IMR-90 (cell line): ENCODE measurements at regions not wholly inside any gene's neighbourhood (a gene's known extent, or its start where the extent isn't known, plus 50 kb on each side); places are given as distances from the start of the nearest gene placed in this dataset.

Experiments
- ATAC-seq: fragments of 200-7000 bp; cut with Tn5 transposase; 2 replicates; pipeline ENCODE4 v1.9.1; 2020; ENCODE audit warnings: low read depth, mild to moderate bottlenecking, moderate library complexity
- BruUV-seq: library from RNA; stranded (reverse); fragments of 400-500 nt; replicated peaks from 2 replicates; lab custom pipeline; 2021; lab: Mats Ljungman, UMichigan
- CTCF ChIA-PET: fragments of 300-600 bp; formaldehyde crosslinking; extraction: SDS; loops from one replicate; lab custom pipeline; 2021; ENCODE audit warnings: antibody characterized with exemption; lab: Yijun Ruan, JAX
- POLR2A ChIA-PET: fragments of 300-600 bp; sonication (Branson Sonifier 250); formaldehyde crosslinking; loops from one replicate; lab custom pipeline; 2022; ENCODE audit warnings: antibody characterized with exemption; ENCODE audit not compliant: unreplicated experiment; lab: Charles Lee
- DNase-seq: peaks from one replicate; pipeline ENCODE4 v3.0.0; 2013
- H2AFZ ChIP-seq: replicated peaks from 2 replicates; pipeline ENCODE3; 2013; ENCODE audit warnings: low read length, mild to moderate bottlenecking; ENCODE audit not compliant: poor library complexity
- H2AK5ac ChIP-seq: 2 replicates; pipeline ENCODE4 v1.6.1; 2013; ENCODE audit warnings: low read depth, low read length, inconsistent platforms
- H2AK9ac ChIP-seq: replicated peaks from 2 replicates; pipeline ENCODE3; 2013; ENCODE audit warnings: mild to moderate bottlenecking, low read depth, low read length, moderate library complexity; ENCODE audit not compliant: poor library complexity
- H2BK120ac ChIP-seq: 2 replicates; pipeline ENCODE4 v1.6.1; 2013; ENCODE audit warnings: low read depth, low read length, inconsistent platforms
- H2BK15ac ChIP-seq: 3 replicates; pipeline ENCODE4 v1.6.1; 2013; ENCODE audit warnings: low read depth, low read length, inconsistent platforms
- H2BK20ac ChIP-seq: 2 replicates; pipeline ENCODE4 v1.6.1; 2013; ENCODE audit warnings: low read depth, mild to moderate bottlenecking, inconsistent platforms, low read length, moderate library complexity
- H2BK5ac ChIP-seq: 2 replicates; pipeline ENCODE4 v1.6.1; 2013; ENCODE audit warnings: mild to moderate bottlenecking, low read depth, low read length, inconsistent platforms; ENCODE audit not compliant: poor library complexity, severe bottlenecking
- H3K14ac ChIP-seq: replicated peaks from 2 replicates; pipeline ENCODE4 v1.6.1; 2013; ENCODE audit warnings: low read depth, low read length, inconsistent platforms
- H3K18ac ChIP-seq: 2 replicates; pipeline ENCODE4 v1.6.1; 2013; ENCODE audit warnings: low read depth, low read length, control low read depth
- H3K23ac ChIP-seq: 2 replicates; pipeline ENCODE4 v1.6.1; 2013; ENCODE audit warnings: low read depth, low read length, inconsistent platforms
- H3K27ac ChIP-seq: 2 replicates; pipeline ENCODE4 v1.5.1; 2013; ENCODE audit warnings: mild to moderate bottlenecking, control low read depth, low read length; ENCODE audit not compliant: insufficient read depth
- H3K27me3 ChIP-seq: 2 replicates; pipeline ENCODE4 v1.6.1; 2013; ENCODE audit warnings: low read length; ENCODE audit not compliant: control insufficient read depth, insufficient read depth
- H3K36me3 ChIP-seq: 2 replicates; pipeline ENCODE4 v1.6.1; 2013; ENCODE audit warnings: low read length, mixed read lengths; ENCODE audit not compliant: control insufficient read depth, insufficient read depth
- H3K4ac ChIP-seq: 2 replicates; pipeline ENCODE4 v1.6.1; 2013; ENCODE audit warnings: low read depth, low read length, inconsistent platforms
- H3K4me1 ChIP-seq: 2 replicates; pipeline ENCODE4 v1.6.1; 2013; ENCODE audit warnings: low read length, mixed read lengths; ENCODE audit not compliant: control insufficient read depth, insufficient read depth
- H3K4me2 ChIP-seq: 2 replicates; pipeline ENCODE4 v1.6.1; 2013; ENCODE audit warnings: low read depth, mild to moderate bottlenecking, control low read depth, low read length, moderate library complexity
- H3K4me3 ChIP-seq: 2 replicates; pipeline ENCODE4 v1.5.1; 2013; ENCODE audit warnings: low read depth, mild to moderate bottlenecking, control low read depth, low read length, moderate library complexity; ENCODE audit not compliant: insufficient read depth
- H3K56ac ChIP-seq: 2 replicates; pipeline ENCODE4 v1.6.1; 2013; ENCODE audit warnings: low read length, inconsistent platforms; ENCODE audit not compliant: insufficient read depth; ENCODE audit errors: extremely low read depth
- H3K79me1 ChIP-seq, 2 experiments: 2 replicates each; pipeline ENCODE4 v1.6.1; 2013; ENCODE audit warnings: low read length in 2 of 2, inconsistent platforms in 1 of 2, low read depth in 1 of 2
- H3K9ac ChIP-seq: 2 replicates; pipeline ENCODE4 v1.6.1; 2013; ENCODE audit warnings: low read depth, low read length, control low read depth
- H3K9me1 ChIP-seq: 2 replicates; pipeline ENCODE4 v1.6.1; 2013; ENCODE audit warnings: low read length, inconsistent platforms; ENCODE audit not compliant: insufficient read depth
- H3K9me3 ChIP-seq: 2 replicates; pipeline ENCODE4 v1.6.1; 2013; ENCODE audit warnings: low read length; ENCODE audit not compliant: control insufficient read depth, insufficient read depth
- H4K20me1 ChIP-seq: 2 replicates; pipeline ENCODE4 v1.6.1; 2013; ENCODE audit warnings: low read length, inconsistent platforms; ENCODE audit not compliant: insufficient read depth
- H4K5ac ChIP-seq: 2 replicates; pipeline ENCODE4 v1.6.1; 2013; ENCODE audit warnings: mild to moderate bottlenecking, low read depth, low read length, control low read depth
- H4K8ac ChIP-seq, 2 experiments: 2 replicates each; pipeline ENCODE4 v1.6.1; 2013; ENCODE audit warnings: low read depth in 2 of 2, low read length in 2 of 2, control low read depth in 1 of 2, inconsistent platforms in 1 of 2
- H4K91ac ChIP-seq: 2 replicates; pipeline ENCODE4 v1.6.1; 2013; ENCODE audit warnings: low read depth, low read length, inconsistent platforms; ENCODE audit not compliant: insufficient read depth
- CHD1 ChIP-seq: IDR thresholded peaks from 2 replicates; pipeline ENCODE4 v1.6.1; 2012; ENCODE audit warnings: low read depth, low read length, improper control_type of control experiment
- ELK1 ChIP-seq: fragments of 150-350 bp; IDR thresholded peaks from 2 replicates; pipeline ENCODE4 v1.6.1; 2016; ENCODE audit warnings: low read depth, mild to moderate bottlenecking, low read length, moderate library complexity, borderline replicate concordance
- FOS ChIP-seq: fragments of 150-350 bp; IDR thresholded peaks from 2 replicates; pipeline ENCODE4 v1.6.1; 2016; ENCODE audit warnings: low read depth, low read length
- MAFK ChIP-seq: IDR thresholded peaks from 2 replicates; pipeline ENCODE4 v1.6.1; 2012; ENCODE audit warnings: low read depth, low read length, improper control_type of control experiment
- MAZ ChIP-seq: IDR thresholded peaks from 2 replicates; pipeline ENCODE4 v1.6.1; 2012; ENCODE audit warnings: low read depth, mild to moderate bottlenecking, low read length, improper control_type of control experiment, moderate library complexity, borderline replicate concordance
- POLR2A ChIP-seq: IDR thresholded peaks from 2 replicates; pipeline ENCODE4 v1.6.1; 2012; ENCODE audit warnings: mild to moderate bottlenecking, low read depth, low read length
- RAD21 ChIP-seq: IDR thresholded peaks from 2 replicates; pipeline ENCODE4 v1.6.1; 2012; ENCODE audit warnings: low read length, improper control_type of control experiment
- RCOR1 ChIP-seq: IDR thresholded peaks from 2 replicates; pipeline ENCODE4 v1.6.1; 2012; ENCODE audit warnings: mild to moderate bottlenecking, low read length, improper control_type of control experiment; ENCODE audit not compliant: insufficient replicate concordance
- RFX5 ChIP-seq: IDR thresholded peaks from 2 replicates; pipeline ENCODE4 v1.8.0; 2012; ENCODE audit warnings: low read depth, mild to moderate bottlenecking, low read length, moderate library complexity
- USF2 ChIP-seq: fragments of 150-350 bp; IDR thresholded peaks from 2 replicates; pipeline ENCODE4 v1.6.1; 2017; ENCODE audit warnings: mild to moderate bottlenecking, antibody characterized with exemption, low read length, low read depth
- WGBS, 2 experiments: methylation state at CpG; one replicate each; pipeline versions ENCODE4 v1.1.5 to v1.1.7; 2013; ENCODE audit warnings: missing lambda C conversion rate in 2 of 2; ENCODE audit not compliant: insufficient read length in 1 of 2; ENCODE audit errors: extremely low coverage in 2 of 2; 5-methylcytosine and 5-hydroxymethylcytosine counted together
- dilution Hi-C: fragments of 300-500 bp; cut with HindIII; formaldehyde crosslinking; loops from one replicate; pipeline ENCODE4 v1.14.3; 2018; ENCODE audit warnings: low sequenced_read_pairs; ENCODE audit not compliant: unreplicated experiment
- in situ Hi-C: fragments of 300-500 bp; cut with MboI; formaldehyde crosslinking; loops from 3 replicates; pipeline ENCODE4 v1.14.3; 2019; ENCODE audit warnings: low sequenced_read_pairs, inconsistent platforms, mixed read lengths
- intact Hi-C: fragments of 100-400 bp; cut with micrococcal nuclease; formaldehyde crosslinking; loops from 2 replicates; pipeline ENCODE4 v1.10.0; 2022

DNA sequence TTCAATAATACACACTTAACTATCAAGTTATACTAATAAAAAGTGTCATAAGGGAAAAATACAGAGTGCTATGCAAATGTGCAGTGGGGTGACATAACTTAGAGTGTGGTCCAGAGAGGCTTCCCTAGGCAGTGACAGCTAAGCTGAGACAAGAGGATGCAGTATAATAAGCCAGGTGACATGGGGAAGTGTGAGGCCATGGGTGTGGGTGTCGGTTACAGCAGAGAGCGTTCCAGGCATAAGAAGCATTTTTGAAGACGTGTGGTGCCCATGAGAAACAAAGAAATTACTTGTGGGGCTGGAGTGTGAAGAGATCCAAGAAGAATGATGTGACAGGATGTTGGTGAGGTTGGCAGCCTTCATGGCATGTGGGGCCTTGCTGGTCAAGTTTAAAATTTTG is 78.1 kb upstream of the PICALM start:
- H3K4me2 ChIP-seq = no peak overlapping the region
- H3K14ac ChIP-seq = no peak overlapping the region
- peaks cover 16% of the 10 kb centered on the region for H3K4me1 ChIP-seq
- H4K8ac ChIP-seq = no peak overlapping the region
- no peaks in the 10 kb centered on the region for H3K27me3 ChIP-seq
- no TSS peak for BruUV-seq
- peaks cover 14% of the 10 kb centered on the region for H3K9me1 ChIP-seq
- H3K4me3 ChIP-seq = no peak overlapping the region
- ChIA-PET POLR2A (no interaction called here), CTCF (interaction anchor here (1.4 kb wide), 1 partner anchor 46 kb away, joined by 3 read pairs; no protein-coding TSS in a partner anchor)
- dilution Hi-C loops (no loop called here), in situ Hi-C loops (no loop called here), intact Hi-C loops (no loop called here)
- 76% methylated on average over 3 of the region's 3 CpGs; no CpG with 5 or more reads in 1 of the 2 experiments for WGBS, 2 experiments
- H3K23ac ChIP-seq = no peak overlapping the region
- no peak overlapping the region for H2AK9ac ChIP-seq
- ATAC-seq (no peak), DNase-seq (no peak)
- H2BK5ac ChIP-seq = no peak overlapping the region
- no peak overlapping the region for H4K91ac ChIP-seq
- H2BK15ac ChIP-seq = no peak overlapping the region; the same call in 2 of the 3 replicates
- H2BK20ac ChIP-seq = no peak overlapping the region
- H3K18ac ChIP-seq = no peak overlapping the region
- no peak overlapping the region for H3K27ac ChIP-seq
- no peaks in the 10 kb centered on the region for H3K9me3 ChIP-seq
- H3K9ac ChIP-seq = no peak overlapping the region
- H3K56ac ChIP-seq = no peak overlapping the region
- no peak overlapping the region for H4K5ac ChIP-seq
- no peak overlapping the region for H2BK120ac ChIP-seq
- H3K4ac ChIP-seq = 0 out of 2 replicates have a peak overlapping the region, but pooled peaks have one; percentile 37
- H4K20me1 ChIP-seq = no peaks in the 10 kb centered on the region
- H2AFZ ChIP-seq = no peak overlapping the region
- H2AK5ac ChIP-seq = peak overlapping the region; percentile 13; the same call in 1 of the 2 replicates
- H3K79me1 ChIP-seq = 0 out of 4 replicates have a peak, but pooled peaks cover 0 to 2% of the 10 kb centered on the region in 2 experiments
- no peak for TF ChIP-seq MAFK
- TF ChIP-seq RCOR1 = no peak
- no peak for TF ChIP-seq MAZ
- TF ChIP-seq RAD21 = no peak
- no peak for TF ChIP-seq CHD1
- no peak for TF ChIP-seq ELK1
- TF ChIP-seq POLR2A = no peak
- no peak for TF ChIP-seq RFX5
- no peak for TF ChIP-seq USF2
- TF ChIP-seq FOS = no peak
- H3K36me3 ChIP-seq = no peaks in the 10 kb centered on the region
